ENCODE measurements at regions not wholly inside any gene's neighbourhood (a gene's known extent, or its start where the extent isn't known, plus 50 kb on each side); places are given as distances from the start of the nearest gene placed in this dataset.
"Not testable (repeated sequence)": the region's sequence is repeated elsewhere in the genome, so short reads cannot be mapped to it uniquely, and the experiment has no call there.

DNA sequence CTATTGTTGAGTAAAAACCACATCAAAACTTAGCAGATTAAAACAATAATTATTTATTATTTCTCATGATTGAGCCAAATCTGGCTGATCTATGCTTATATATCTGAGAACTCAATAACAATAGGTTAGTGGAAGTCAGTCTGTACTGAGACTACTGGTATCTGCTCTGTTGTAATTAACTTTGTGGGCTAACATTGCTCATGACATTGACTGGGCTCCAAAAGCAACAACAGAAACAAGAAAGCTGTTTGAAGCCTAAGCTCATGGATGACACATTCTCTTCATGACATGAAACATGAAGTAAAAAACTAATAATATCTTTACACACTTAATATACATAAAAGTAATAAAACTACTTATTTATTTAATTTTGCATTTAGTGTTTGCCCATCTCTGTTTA, 649.3 kb downstream of the PRIM2 start:
- TF ChIP-seq ARNTL (CRISPR knock-in tag; IDR thresholded peaks at IDR 0.05; ENCODE audit: borderline replicate concordance, low read depth); RARB (CRISPR knock-in tag; IDR thresholded peaks at IDR 0.05): not testable (repeated sequence)

Measured in SK-N-SH treated with all-trans-retinoic acid at 6 μM for 48 hours (cell line).